ENCODE measurements at regions not wholly inside any gene's neighbourhood (a gene's known extent, or its start where the extent isn't known, plus 50 kb on each side); places are given as distances from the start of the nearest gene placed in this dataset.

- no peak overlapping the region for H3K27ac Mint-ChIP-seq (ENCODE audit: unreplicated experiment)
- H3K27me3 Mint-ChIP-seq (ENCODE audit: unreplicated experiment) = no peaks in the 10 kb centered on the region
- no peaks in the 10 kb centered on the region for H3K4me1 Mint-ChIP-seq (ENCODE audit: unreplicated experiment)
- no peak overlapping the region for H3K4me3 Mint-ChIP-seq (ENCODE audit: unreplicated experiment)
- no peak for TF ChIP-seq CTCF (IDR thresholded peaks at IDR 0.05)
- no peaks in the 10 kb centered on the region for H3K36me3 Mint-ChIP-seq (ENCODE audit: unreplicated experiment)
- peaks cover 31% of the 10 kb centered on the region for H3K9me3 Mint-ChIP-seq (ENCODE audit: unreplicated experiment)
- DNase-seq (ENCODE audit: extremely low spot score, unreplicated experiment) = peak; percentile 75
These were observed 249.0 kb upstream of the PPP2R2D start for GRCh38 chr10:131651674-131652437.

GRCh38 chr10:131652438-131653139 is 248.2 kb upstream of the PPP2R2D start:
- Mint-ChIP-seq H3K4me1 (ENCODE audit: unreplicated experiment) (no peaks in the 10 kb centered on the region), H3K36me3 (ENCODE audit: unreplicated experiment) (no peaks in the 10 kb centered on the region), H3K27me3 (ENCODE audit: unreplicated experiment) (no peaks in the 10 kb centered on the region), H3K27ac (ENCODE audit: unreplicated experiment) (no peak overlapping the region), H3K9me3 (ENCODE audit: unreplicated experiment) (peaks cover 29% of the 10 kb centered on the region), H3K4me3 (ENCODE audit: unreplicated experiment) (no peak overlapping the region)
- TF ChIP-seq CTCF (IDR thresholded peaks at IDR 0.05) = no peak
- DNase-seq (ENCODE audit: extremely low spot score, unreplicated experiment) = no peak

GRCh38 chr10:131653140-131653539 is 247.7 kb upstream of the PPP2R2D start:
- Mint-ChIP-seq H3K27ac (ENCODE audit: unreplicated experiment) (no peak overlapping the region), H3K9me3 (ENCODE audit: unreplicated experiment) (peaks cover 24% of the 10 kb centered on the region), H3K36me3 (ENCODE audit: unreplicated experiment) (no peaks in the 10 kb centered on the region), H3K27me3 (ENCODE audit: unreplicated experiment) (no peaks in the 10 kb centered on the region), H3K4me1 (ENCODE audit: unreplicated experiment) (no peaks in the 10 kb centered on the region), H3K4me3 (ENCODE audit: unreplicated experiment) (no peak overlapping the region)
- no peak for DNase-seq (ENCODE audit: extremely low spot score, unreplicated experiment)
- TF ChIP-seq CTCF (IDR thresholded peaks at IDR 0.05) = no peak

GRCh38 chr10:131653554-131654470 is 247.0 kb upstream of the PPP2R2D start:
- no peak for TF ChIP-seq CTCF (IDR thresholded peaks at IDR 0.05)
- H3K9me3 Mint-ChIP-seq (ENCODE audit: unreplicated experiment) = peaks cover 22% of the 10 kb centered on the region
- no peak overlapping the region for H3K4me3 Mint-ChIP-seq (ENCODE audit: unreplicated experiment)
- H3K27me3 Mint-ChIP-seq (ENCODE audit: unreplicated experiment) = no peaks in the 10 kb centered on the region
- H3K27ac Mint-ChIP-seq (ENCODE audit: unreplicated experiment) = no peak overlapping the region
- H3K36me3 Mint-ChIP-seq (ENCODE audit: unreplicated experiment) = no peaks in the 10 kb centered on the region
- DNase-seq (ENCODE audit: extremely low spot score, unreplicated experiment) = no peak
- H3K4me1 Mint-ChIP-seq (ENCODE audit: unreplicated experiment) = no peaks in the 10 kb centered on the region

Data from osteocyte (in vitro differentiated cells).